HL-60 (cell line): ENCODE measurements at regions not wholly inside any gene's neighbourhood (a gene's known extent, or its start where the extent isn't known, plus 50 kb on each side); places are given as distances from the start of the nearest gene placed in this dataset.

Experiments used
- DNase-seq, 2 experiments: peaks; one replicate each; pipeline ENCODE4 v3.0.0-alpha.2; 2010 to 2020; ENCODE audit warnings: low read depth in 1 of 2, low spot score in 1 of 2
- H3K27ac ChIP-seq: fragments of 250-450 bp; sonication (Bioruptor Pico); replicated peaks from 2 replicates; pipeline ENCODE4 v1.5.1; 2020; ENCODE audit warnings: mild to moderate bottlenecking, moderate library complexity
- H3K27me3 ChIP-seq: fragments of 250-450 bp; sonication (Bioruptor Pico); 2 replicates; pipeline ENCODE4 v1.5.1; 2021; ENCODE audit warnings: mild to moderate bottlenecking, moderate library complexity; ENCODE audit not compliant: insufficient read depth, poor library complexity, severe bottlenecking
- H3K4me3 ChIP-seq: replicated peaks from 2 replicates; pipeline ENCODE4 v1.5.1; 2011; ENCODE audit warnings: mild to moderate bottlenecking, control low read depth, low read length; ENCODE audit not compliant: insufficient read depth
- GABPA ChIP-seq: IDR thresholded peaks from 2 replicates; pipeline ENCODE4 v1.6.1; 2012; ENCODE audit warnings: low read depth
- POLR2AphosphoS5 ChIP-seq: IDR thresholded peaks from 2 replicates; pipeline ENCODE4 v1.6.1; 2012; ENCODE audit warnings: low read depth
- SPI1 ChIP-seq: IDR thresholded peaks from 2 replicates; pipeline ENCODE4 v1.6.1; 2012; ENCODE audit warnings: low read depth, mild to moderate bottlenecking, borderline replicate concordance
- TF ChIP-seq, protein P1 (sequence below): IDR thresholded peaks from one replicate; pipeline ENCODE4 v1.5.1; 2011; ENCODE audit warnings: low read length, control low read depth, inconsistent platforms; ENCODE audit not compliant: insufficient read depth
- TF ChIP-seq, protein P2 (sequence below): IDR thresholded peaks from 2 replicates; pipeline ENCODE4 v1.6.1; 2012; ENCODE audit warnings: low read depth; ENCODE audit not compliant: insufficient replicate concordance

DNA sequence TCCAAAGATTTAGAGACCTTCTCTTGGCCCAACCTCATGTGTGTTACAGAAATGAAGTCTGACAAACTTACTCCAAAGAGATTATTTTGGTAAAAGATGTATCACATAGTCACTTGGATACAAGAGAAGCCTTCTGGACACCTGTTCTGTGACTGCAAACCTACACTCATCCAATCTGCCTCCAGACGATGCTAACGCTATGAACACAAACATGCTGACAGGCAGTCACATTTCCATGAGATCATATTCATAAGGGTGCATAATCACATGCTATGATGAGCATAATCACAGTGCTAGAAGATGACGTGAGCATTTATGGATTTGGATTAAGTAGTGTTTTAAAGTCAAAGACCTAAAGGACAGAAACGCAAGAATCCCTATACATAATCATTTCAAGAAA, 340.2 kb downstream of the HACE1 start:
- Histone ChIP-seq H3K27me3 (peaks cover 5% of the 10 kb centered on the region), H3K27ac (no peak overlapping the region), H3K4me3 (no peak overlapping the region)
- DNase-seq: no peak
- TF ChIP-seq, protein P1, sequence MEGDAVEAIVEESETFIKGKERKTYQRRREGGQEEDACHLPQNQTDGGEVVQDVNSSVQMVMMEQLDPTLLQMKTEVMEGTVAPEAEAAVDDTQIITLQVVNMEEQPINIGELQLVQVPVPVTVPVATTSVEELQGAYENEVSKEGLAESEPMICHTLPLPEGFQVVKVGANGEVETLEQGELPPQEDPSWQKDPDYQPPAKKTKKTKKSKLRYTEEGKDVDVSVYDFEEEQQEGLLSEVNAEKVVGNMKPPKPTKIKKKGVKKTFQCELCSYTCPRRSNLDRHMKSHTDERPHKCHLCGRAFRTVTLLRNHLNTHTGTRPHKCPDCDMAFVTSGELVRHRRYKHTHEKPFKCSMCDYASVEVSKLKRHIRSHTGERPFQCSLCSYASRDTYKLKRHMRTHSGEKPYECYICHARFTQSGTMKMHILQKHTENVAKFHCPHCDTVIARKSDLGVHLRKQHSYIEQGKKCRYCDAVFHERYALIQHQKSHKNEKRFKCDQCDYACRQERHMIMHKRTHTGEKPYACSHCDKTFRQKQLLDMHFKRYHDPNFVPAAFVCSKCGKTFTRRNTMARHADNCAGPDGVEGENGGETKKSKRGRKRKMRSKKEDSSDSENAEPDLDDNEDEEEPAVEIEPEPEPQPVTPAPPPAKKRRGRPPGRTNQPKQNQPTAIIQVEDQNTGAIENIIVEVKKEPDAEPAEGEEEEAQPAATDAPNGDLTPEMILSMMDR: no peak
- TF ChIP-seq, protein P2, sequence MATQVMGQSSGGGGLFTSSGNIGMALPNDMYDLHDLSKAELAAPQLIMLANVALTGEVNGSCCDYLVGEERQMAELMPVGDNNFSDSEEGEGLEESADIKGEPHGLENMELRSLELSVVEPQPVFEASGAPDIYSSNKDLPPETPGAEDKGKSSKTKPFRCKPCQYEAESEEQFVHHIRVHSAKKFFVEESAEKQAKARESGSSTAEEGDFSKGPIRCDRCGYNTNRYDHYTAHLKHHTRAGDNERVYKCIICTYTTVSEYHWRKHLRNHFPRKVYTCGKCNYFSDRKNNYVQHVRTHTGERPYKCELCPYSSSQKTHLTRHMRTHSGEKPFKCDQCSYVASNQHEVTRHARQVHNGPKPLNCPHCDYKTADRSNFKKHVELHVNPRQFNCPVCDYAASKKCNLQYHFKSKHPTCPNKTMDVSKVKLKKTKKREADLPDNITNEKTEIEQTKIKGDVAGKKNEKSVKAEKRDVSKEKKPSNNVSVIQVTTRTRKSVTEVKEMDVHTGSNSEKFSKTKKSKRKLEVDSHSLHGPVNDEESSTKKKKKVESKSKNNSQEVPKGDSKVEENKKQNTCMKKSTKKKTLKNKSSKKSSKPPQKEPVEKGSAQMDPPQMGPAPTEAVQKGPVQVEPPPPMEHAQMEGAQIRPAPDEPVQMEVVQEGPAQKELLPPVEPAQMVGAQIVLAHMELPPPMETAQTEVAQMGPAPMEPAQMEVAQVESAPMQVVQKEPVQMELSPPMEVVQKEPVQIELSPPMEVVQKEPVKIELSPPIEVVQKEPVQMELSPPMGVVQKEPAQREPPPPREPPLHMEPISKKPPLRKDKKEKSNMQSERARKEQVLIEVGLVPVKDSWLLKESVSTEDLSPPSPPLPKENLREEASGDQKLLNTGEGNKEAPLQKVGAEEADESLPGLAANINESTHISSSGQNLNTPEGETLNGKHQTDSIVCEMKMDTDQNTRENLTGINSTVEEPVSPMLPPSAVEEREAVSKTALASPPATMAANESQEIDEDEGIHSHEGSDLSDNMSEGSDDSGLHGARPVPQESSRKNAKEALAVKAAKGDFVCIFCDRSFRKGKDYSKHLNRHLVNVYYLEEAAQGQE: no peak
- TF ChIP-seq GABPA (no peak), SPI1 (no peak), POLR2AphosphoS5 (no peak)

DNA sequence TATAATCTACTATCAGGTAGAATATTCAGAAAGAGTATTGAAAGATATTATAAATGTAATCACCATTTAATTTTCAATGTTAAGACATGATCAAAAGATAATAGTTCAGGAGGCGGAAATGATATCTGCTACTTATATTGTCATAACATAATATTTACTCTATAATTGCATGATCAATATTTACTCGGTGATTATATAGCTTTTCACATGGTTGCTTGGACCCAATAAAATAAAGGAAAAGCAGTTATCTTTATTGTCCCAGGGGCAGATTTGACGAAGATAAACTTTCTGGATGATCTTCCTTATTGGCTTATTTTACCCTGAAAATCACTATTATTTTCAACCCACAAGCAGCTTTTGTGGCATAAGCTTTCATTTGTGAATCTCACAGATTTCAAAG, 350.4 kb downstream of the HACE1 start:
- no peak for DNase-seq
- Histone ChIP-seq H3K27ac (no peak overlapping the region), H3K27me3 (no peaks in the 10 kb centered on the region), H3K4me3 (no peak overlapping the region)
- TF ChIP-seq, protein P1: no peak
- TF ChIP-seq, protein P2: no peak
- TF ChIP-seq POLR2AphosphoS5: no peak
- TF ChIP-seq SPI1: no peak
- no peak for TF ChIP-seq GABPA

DNA sequence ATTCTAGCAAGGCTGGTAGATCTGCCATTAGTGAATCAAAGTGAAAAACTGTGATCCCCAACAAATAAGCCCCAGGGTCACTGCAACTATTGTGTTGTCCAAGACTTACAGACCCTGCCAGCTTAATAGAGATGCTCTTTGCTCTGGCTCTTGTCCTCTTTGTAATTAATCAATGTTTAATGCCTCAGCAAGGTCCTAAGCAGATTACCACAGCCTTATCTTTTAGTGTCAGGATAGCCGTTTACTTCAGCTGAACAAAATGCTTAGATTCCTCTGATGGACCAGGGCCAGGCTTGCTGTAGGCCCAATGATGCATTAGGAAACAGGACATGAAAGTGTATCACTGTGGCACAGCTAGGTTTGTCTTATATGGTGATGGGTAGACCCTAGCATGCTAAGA, 353.3 kb downstream of the HACE1 start:
- Histone ChIP-seq H3K27ac (no peak overlapping the region), H3K27me3 (no peaks in the 10 kb centered on the region), H3K4me3 (no peak overlapping the region)
- DNase-seq: no peak
- TF ChIP-seq POLR2AphosphoS5: no peak
- TF ChIP-seq, protein P2: no peak

DNA sequence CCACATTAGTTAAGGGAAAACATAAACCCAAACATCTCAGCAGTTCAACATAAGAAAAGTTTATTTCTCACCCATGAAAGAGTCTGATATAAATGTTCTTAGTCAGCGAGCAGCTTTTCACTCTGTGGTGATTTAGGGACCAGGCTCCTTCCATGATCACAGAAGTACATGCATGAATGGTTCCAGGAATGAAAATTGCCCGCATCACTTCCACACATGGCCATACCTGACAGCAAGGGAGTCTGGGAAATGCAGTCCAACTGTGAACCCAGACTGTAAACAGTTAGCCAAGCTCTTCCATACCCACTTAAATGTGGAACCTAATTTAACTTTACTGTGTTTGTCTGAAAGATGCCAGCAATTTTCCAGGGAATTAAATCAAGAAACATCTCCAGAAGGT, 353.9 kb downstream of the HACE1 start:
- no peak for DNase-seq

More for the DNA sequence above, 353.9 kb downstream of the HACE1 start:
- Histone ChIP-seq H3K27me3 (no peaks in the 10 kb centered on the region), H3K4me3 (no peak overlapping the region), H3K27ac (no peak overlapping the region)
- TF ChIP-seq, protein P1: no peak
- TF ChIP-seq GABPA: no peak
- TF ChIP-seq, protein P2: no peak
